ENCODE measurements at regions not wholly inside any gene's neighbourhood (a gene's known extent, or its start where the extent isn't known, plus 50 kb on each side); places are given as distances from the start of the nearest gene placed in this dataset.

GRCh38 chr4:59925290-59925689 lies 1274.8 kb upstream of the ADGRL3 start:
- no peak for FAIRE-seq

- no peak for FAIRE-seq
Observed at GRCh38 chr4:59936566-59936965, 1263.6 kb upstream of the ADGRL3 start.

DNA sequence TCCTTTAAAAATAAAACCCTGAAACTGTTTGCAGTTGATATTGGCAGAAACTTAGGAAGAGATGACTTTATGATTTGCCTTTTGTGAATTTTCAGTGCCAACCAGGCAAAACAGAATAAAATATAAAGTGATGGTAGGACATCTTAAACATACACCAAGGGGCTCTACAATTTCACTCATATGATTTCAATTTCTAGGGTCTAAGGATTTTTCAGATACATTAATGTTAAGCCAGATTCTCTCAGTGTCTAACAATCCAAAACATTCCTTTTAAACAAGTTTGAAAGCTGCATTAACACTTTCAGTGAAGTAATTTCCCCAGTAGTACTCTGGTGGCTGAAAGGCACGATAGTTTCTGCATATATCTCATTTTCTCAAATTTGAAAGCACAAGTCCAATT lies 1262.0 kb upstream of the ADGRL3 start:
- no peak for FAIRE-seq

DNA sequence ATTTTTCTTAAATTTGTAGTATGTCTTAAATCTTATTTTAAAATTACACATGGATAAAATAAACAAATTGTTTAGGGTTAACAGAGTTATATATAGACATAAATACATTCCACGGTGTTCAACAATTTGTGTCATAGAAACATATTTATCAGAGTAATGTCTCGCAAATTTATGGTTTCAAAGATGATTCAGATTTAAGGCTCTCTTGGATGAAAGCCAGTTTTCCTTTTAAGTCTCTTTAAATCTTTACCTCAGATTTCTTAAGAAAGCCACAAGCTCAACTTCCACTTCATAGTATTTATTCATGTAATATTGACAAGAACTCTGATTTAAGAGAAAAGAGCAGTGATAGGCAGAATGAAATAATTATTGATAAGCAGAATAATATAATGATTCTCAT lies 1254.8 kb upstream of the ADGRL3 start:
- FAIRE-seq = no peak

- FAIRE-seq = no peak
Observed at GRCh38 chr4:59945716-59946115, 1254.4 kb upstream of the ADGRL3 start.

GRCh38 chr4:59956366-59956765 lies 1243.8 kb upstream of the ADGRL3 start:
- FAIRE-seq = no peak

DNA sequence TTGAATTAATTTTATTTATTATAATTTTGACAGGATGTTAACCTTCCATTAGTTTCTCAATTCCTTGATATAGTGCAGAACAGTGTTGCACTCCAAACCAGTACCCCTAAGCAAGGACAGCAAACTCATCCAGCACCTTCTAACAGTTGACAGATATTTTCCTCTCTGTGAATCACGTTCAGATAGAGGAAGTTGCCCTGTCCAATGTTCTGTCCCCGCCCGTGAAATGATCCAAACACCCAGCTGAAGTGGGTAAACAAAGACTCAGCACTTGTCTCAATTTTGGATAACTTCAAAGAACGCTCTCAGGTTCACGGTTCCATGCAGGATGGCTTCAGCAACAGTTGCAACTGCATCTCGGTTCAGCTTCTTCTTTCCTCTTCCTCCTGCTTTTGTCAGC lies 1240.0 kb upstream of the ADGRL3 start:
- FAIRE-seq = no peak

GRCh38 chr4:59966758-59967157 lies 1233.4 kb upstream of the ADGRL3 start:
- FAIRE-seq = no peak

DNA sequence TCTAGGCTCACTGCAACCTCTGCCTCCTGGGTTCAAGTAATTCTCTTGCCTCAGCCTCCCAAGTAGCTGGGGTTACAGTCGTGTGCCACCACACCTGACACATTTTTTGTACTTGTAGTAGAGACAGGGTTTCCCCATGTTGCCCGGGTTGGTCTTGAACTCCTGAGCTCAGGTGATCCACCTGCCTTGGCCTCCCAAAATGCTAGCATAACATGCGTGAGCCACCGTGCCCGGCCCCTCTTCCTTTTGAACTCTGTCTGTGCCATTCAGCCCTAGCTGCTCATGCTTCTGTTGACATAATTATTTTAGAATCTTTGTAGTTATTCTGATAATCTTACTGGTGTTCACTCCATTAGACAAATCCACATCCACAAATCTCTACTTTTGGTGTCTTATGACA lies 1231.3 kb upstream of the ADGRL3 start:
- no peak for FAIRE-seq

GRCh38 chr4:59969909-59970308 lies 1230.2 kb upstream of the ADGRL3 start:
- no peak for FAIRE-seq

DNA sequence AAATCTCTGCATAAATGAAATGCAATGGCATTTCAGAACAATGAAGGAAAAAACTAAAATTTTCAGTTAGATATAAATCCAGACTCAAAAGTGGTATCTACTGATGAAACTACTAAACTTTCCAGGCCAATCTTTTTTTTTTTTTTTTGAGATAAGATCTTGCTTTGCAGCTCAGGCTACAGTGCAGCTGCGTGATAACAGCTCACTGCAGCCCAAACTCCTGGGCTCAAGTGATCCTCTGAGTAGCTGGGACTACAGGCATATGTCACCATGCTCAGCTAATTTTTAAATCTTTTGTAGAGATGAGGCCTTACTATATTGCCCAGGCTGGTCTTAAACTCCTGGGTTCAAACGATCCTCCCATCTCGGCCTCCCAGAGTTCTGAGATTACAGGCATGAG lies 1228.2 kb upstream of the ADGRL3 start:
- FAIRE-seq = no peak

- no peak for FAIRE-seq
Observed at GRCh38 chr4:59973492-59973891, 1226.6 kb upstream of the ADGRL3 start.

DNA sequence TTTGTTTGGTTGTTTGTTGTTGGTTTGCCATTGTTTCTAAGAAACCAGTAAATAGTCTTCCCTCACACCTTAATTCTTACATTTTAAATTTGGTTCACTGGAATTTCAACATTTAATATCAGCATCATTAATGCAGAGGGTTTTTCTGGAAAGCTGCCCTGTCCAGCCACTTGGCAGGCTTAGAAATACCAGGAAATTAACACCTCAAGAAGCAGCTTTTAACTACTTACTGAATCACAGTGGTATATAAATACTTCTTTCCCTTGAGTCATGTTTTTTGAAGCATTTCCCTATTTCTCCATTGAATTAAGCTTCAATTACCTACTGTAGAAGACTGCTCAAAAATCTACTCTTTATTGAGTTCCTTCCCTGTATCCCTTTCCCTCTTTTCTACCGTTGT lies 1221.1 kb upstream of the ADGRL3 start:
- no peak for FAIRE-seq

DNA sequence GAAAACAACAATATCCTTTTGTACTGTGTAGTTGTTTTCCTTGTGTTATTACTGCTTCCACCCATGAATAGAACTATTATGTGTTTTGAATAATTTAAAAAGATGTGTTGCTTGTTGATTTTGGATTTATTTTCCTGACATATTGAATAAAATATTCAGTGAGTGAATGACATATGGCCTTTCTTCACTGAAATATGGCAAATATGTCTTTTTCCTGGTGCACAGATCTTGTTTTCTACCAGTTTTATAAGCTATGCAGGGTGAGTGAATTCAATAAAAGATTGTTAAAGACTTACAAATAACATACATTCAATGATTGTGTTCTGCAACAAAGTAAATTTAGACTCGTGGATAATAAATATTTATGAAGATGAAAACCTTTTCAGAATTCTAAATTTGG lies 1216.3 kb upstream of the ADGRL3 start:
- FAIRE-seq = no peak

- no peak for FAIRE-seq
Observed at GRCh38 chr4:59987289-59987688, 1212.8 kb upstream of the ADGRL3 start.

DNA sequence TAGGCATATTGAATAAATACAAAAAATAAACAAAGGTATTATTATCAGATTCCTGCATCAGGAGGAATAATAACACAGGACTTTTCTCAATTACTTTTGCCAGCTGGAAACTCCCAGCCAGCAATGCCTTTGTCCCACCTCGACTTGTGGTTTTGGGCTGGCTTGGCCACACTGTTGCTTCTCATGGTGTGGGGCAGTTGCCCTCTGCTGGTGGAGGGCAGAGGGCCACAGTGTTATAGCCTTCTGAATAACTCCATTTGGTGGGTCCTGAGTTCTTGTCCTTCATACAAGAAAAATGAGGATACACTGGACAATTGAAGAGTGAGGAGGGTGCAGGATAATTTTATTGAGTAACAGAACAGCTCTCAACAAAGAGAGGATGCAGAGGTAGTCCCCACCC lies 1206.0 kb upstream of the ADGRL3 start:
- FAIRE-seq = no peak

DNA sequence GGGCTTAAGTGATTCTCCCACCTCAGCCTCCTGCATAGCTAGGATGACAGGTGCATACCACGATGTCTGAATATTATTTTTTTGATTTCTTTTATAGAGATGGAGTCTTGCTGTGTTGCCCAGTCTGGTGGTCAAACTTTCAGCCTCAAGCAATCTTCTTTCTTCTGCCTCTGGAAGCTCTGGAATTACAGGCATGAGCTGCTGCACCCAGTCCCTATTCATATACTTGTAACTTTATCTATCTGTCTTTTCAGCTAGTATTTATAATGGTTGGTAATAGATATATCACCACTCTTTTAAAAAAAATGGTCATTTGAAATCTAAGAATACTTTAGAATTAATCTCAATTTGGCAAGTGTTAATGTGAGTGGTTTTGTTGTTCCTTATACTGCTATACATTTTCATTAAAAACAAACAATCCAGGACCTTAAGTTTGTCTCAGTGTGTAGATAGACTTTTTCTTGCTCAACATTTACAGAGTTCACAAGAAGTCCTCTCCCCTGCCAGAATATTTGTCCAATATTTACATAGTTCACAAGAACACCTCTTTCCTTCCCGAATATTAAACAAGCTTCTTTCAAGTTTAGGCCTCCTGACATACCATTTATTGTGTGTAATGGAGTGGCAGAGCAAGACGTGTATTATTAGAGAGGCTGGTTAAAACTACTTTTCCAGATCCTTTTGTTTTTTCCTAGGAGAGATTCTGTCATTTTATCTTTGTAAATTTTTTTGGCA lies 1197.4 kb upstream of the ADGRL3 start:
- no peak for FAIRE-seq

DNA sequence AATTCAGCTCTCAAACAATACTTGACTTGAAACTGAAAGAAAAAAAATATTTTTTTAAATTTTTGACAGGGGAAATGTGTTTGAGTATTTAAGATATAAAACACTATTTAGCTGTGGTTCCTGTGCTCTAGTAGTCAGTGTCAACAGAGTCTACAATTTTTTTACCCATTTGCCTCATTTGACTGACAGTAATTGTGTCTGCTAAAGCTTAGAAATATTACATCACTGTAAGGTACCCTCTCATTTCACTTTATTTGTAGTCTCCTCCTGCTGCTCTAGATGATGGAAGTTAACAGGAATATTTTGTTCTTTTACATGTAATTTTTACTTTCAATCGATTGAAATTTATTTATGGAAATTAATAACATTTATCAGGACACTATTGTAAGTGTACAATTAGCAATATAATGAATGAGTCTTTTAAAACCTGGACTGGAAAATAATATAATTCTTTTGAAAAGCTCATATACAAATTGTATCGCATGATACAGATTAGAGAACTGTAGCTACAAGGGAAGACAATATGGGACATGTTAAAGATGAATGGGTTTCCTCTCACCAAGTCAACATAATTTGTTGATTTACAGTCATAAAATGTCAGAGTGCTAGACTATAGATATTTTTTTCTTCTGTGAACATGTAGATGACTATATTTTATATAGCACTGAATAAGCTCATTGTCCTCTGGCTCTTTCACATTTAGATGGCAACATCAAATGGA lies 1186.5 kb upstream of the ADGRL3 start:
- no peak for FAIRE-seq

- no peak for FAIRE-seq
Observed at GRCh38 chr4:60016971-60017370, 1183.2 kb upstream of the ADGRL3 start.

DNA sequence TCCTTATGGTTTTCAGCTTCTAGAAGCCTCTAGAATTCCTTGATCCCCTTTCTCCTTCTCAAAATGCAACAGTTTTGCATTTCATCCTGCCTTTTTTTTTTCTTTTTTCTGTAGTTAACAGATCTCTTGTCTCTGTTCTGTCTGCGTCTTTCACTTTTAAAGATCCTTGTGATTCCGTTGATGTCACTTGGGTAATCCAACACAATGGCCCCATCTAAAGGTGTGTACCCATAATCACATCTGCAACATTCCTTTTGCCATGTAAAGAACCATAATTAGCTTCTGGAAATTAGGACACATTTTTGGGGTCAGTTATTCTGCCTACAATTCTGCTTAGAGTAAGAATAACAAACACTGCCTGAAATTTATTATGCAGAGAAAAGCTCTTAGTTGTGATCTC lies 1180.9 kb upstream of the ADGRL3 start:
- no peak for FAIRE-seq

- no peak for FAIRE-seq
Observed at GRCh38 chr4:60019946-60020345, 1180.2 kb upstream of the ADGRL3 start.

- FAIRE-seq = no peak
Observed at GRCh38 chr4:60020389-60020788, 1179.7 kb upstream of the ADGRL3 start.

DNA sequence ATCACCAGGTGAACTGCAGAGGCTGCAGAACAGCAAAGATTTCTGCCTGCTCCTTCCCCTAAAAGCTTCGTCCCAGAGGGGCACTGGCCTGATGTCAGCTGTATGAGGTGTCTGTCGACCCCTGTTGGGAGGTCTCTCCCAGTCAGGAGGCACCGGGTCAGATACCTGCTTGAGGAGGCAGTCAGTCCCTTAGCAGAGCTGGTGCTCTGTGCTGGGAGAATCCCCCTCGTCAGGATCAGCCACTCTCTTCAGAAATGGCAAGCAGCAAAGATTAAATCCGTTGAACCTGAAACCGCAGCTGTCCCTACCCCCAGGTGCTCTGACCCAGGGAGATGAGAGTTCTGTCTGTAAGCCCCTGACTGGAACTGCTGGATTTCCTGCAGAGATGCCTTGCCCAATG lies 1166.3 kb upstream of the ADGRL3 start:
- FAIRE-seq = no peak

DNA sequence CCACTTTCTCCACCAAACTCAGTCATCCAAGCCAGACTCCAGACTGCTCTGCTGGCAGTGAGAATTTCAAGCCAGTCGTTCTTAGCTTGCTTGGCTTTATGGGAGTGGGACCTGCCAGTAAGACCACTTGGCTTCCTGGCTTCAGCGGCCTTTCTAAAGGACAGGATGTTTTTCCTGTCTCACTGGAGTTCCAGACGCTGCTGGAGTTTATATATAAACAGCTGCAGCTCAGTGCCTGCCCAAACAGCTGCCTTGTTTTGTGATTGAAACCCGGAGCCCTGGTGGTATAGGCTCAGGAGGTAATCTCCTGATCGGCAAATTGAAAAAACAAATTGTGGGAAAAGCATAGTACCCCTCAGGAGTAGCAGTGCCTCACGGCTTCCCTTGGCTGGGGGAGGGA lies 1165.8 kb upstream of the ADGRL3 start:
- FAIRE-seq = no peak

- no peak for FAIRE-seq
Observed at GRCh38 chr4:60039908-60040307, 1160.2 kb upstream of the ADGRL3 start.

Measured in colon (tissue), 2 donors.